Activated T-helper 17 cell treated with anti-CD3 and anti-CD28 coated beads, Interleukin-2, amount 50 U/mL, for 72 hours (primary cell): ENCODE measurements at regions not wholly inside any gene's neighbourhood (a gene's known extent, or its start where the extent isn't known, plus 50 kb on each side); places are given as distances from the start of the nearest gene placed in this dataset.

Experiments used
- ATAC-seq: fragments of 150-1000 bp; cut with Tn5 transposase; replicated peaks from 2 replicates; pipeline ENCODE4 v1.10.0; 2021; ENCODE audit warnings: mild to moderate bottlenecking, moderate library complexity
- H3K27ac Mint-ChIP-seq: one replicate; pipeline ENCODE4 v1.8.0; 2022; ENCODE audit warnings: mixed read lengths
- H3K27me3 Mint-ChIP-seq: one replicate; pipeline ENCODE4 v1.8.0; 2022; ENCODE audit warnings: mixed read lengths
- H3K36me3 Mint-ChIP-seq: one replicate; pipeline ENCODE4 v1.8.0; 2022; ENCODE audit warnings: low read depth, mild to moderate bottlenecking, mixed read lengths
- H3K4me1 Mint-ChIP-seq: one replicate; pipeline ENCODE4 v1.8.0; 2022; ENCODE audit warnings: mixed read lengths
- H3K4me3 Mint-ChIP-seq: one replicate; pipeline ENCODE4 v1.8.0; 2022; ENCODE audit warnings: mild to moderate bottlenecking, mixed read lengths
- H3K9me3 Mint-ChIP-seq: one replicate; pipeline ENCODE4 v1.8.0; 2022; ENCODE audit warnings: mixed read lengths

DNA sequence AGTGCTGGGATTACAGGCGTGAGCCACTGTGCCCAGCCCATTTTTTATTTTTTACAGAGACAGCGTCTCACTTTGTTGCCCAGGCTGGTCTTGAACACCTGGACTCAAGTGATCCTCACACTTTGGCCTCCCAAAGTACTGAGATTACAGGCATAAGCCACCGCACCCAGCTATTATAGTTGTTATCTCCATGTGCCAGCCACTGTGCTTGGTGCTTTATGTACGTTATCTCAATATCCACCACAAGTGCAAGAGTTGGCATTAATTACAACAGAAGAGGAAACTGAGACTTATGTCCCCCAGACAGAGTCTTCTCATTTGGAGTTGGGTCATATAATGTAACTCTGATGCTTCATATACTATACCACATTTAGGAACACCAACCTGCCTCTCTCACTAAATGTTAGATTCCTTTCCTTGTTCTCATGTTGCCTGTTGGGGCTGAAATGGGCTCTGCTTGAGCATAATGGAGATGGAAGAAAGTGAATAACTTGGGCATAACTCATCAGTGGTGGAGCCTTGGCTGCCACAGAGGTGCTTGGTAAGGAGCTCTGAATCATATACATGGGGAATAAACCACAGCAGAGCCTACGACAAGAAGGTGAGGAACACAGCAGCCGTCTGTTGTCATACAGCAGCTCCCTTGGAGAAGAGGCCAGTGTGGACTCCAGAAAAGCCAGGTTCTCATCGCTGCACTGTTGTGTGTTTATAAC is 84.3 kb downstream of the SPRY1 start:
- H3K4me3 Mint-ChIP-seq: no peak overlapping the region
- peaks cover 6% of the 10 kb centered on the region for H3K9me3 Mint-ChIP-seq
- ATAC-seq: peak; percentile 73
- peaks cover 18% of the 10 kb centered on the region for H3K4me1 Mint-ChIP-seq
- no peaks in the 10 kb centered on the region for H3K36me3 Mint-ChIP-seq
- H3K27me3 Mint-ChIP-seq: peaks cover 7% of the 10 kb centered on the region
- no peak overlapping the region for H3K27ac Mint-ChIP-seq

DNA sequence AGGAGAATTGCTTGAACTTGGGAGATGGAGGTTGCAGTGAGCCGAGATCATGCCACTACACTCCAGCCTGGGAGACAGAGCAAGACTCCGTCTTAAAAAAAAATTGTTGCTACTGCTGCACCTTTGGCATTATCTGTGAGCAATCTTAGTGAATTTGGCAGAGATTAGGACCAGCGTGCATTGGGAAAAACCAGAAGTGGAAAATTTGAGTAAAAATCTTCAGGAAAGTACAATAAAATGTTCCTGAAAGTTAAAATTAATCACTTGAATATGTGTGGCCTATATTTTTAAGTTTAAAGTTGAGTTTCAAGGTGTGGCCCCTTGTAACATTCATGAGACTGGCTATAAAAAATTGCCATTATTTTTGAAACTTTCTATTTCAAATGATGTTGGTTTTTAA is 85.1 kb downstream of the SPRY1 start:
- peaks cover 7% of the 10 kb centered on the region for H3K27me3 Mint-ChIP-seq
- H3K27ac Mint-ChIP-seq: no peak overlapping the region
- ATAC-seq: no peak
- H3K9me3 Mint-ChIP-seq: peaks cover 6% of the 10 kb centered on the region
- H3K4me1 Mint-ChIP-seq: peaks cover 18% of the 10 kb centered on the region
- H3K4me3 Mint-ChIP-seq: no peak overlapping the region
- H3K36me3 Mint-ChIP-seq: no peaks in the 10 kb centered on the region

DNA sequence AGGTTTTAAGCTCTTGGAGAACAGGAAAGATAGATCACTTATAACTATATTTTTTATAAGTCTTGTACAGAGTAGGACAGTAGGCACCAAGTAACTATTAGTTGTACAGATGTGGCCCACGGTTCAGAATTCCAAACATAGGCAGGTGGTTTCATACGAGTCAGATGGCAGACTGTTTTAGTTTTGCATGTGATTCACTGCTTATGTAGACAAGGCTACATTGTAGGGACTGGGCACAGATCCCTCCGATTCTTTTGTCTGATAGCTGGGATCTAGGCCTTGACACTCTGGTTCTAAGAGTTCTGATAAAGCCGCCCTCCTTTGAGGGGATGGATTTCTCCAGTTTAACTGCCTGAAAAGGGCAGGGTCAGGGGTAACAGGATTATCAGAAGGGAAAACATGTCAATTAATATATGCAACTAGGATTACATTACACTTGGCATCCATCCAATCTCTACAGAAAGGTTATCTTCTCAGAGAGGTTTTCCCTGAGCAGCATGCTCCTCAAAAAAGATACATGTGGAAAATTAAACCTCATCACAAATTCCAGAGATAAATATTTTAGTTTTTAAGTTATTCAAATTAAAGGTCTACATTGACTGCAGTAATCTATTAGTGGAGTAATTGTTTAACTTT is 87.8 kb downstream of the SPRY1 start:
- no peak for ATAC-seq
- Mint-ChIP-seq H3K9me3 (peaks cover 3% of the 10 kb centered on the region), H3K4me1 (peaks cover 7% of the 10 kb centered on the region), H3K36me3 (no peaks in the 10 kb centered on the region), H3K27ac (no peak overlapping the region), H3K27me3 (peaks cover 3% of the 10 kb centered on the region), H3K4me3 (no peak overlapping the region)

DNA sequence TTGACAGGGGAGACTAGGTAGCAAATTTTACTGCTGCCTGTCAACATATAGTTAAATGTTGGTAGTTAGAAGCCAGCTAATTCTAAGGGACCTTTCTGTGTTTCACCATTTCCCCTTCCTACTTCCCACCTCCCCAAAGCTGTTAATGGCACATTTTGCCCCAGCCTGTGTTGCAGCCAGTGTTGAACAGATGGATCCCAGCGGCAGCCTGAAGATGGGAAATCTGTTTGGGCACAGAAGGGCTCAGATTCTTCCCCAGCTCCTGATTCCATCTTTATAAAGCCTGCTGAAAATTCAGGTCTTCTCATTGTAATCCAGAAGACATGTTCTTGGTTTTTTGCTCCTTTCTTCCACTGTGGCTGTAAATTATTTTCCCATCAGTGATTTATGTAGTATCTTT is 89.0 kb downstream of the SPRY1 start:
- Mint-ChIP-seq H3K27me3 (peaks cover 3% of the 10 kb centered on the region), H3K4me3 (no peak overlapping the region), H3K9me3 (peaks cover 3% of the 10 kb centered on the region), H3K27ac (no peak overlapping the region), H3K4me1 (peaks cover 6% of the 10 kb centered on the region), H3K36me3 (no peaks in the 10 kb centered on the region)
- no peak for ATAC-seq

DNA sequence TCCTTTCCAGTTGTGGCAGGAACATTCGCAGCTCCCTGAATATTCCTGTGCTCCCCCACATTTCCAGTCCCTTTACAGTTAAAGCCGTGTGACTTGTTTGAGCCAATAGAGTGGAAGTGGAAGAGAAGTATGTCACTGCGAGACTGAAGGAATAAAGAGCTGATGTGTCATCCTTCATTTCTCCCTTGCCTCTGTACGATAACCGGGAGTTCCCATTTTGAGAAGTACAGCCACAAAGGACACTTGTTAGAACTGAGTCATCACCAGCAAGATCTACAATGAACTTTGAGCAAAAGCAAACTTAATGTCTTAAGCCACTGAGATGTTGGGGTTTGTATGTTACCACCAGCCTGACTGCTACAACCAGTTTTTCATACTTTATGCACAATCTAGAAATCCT is 92.3 kb downstream of the SPRY1 start:
- Mint-ChIP-seq H3K36me3 (no peaks in the 10 kb centered on the region), H3K27me3 (peaks cover 7% of the 10 kb centered on the region), H3K9me3 (peaks cover 5% of the 10 kb centered on the region), H3K27ac (no peak overlapping the region), H3K4me1 (peaks cover 6% of the 10 kb centered on the region), H3K4me3 (no peak overlapping the region)
- ATAC-seq: peak; percentile 98

DNA sequence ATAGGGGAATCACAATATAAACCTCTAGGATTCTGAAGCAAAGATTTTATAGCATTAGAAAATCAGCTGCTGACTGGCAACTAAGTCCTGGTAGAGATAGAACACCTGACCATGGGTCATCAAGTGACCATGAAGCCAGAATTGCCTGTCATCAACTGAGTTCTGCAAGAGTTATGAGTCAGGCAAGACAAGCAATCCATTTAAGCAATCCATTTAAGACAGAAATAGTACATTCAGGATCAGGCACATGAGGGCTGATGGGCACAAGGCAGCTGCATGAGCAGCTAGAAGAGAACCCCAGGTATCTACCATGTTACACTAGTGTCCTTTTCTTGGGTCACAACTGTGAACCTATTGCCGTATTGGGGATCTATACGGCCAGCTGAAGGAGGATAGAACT is 98.9 kb downstream of the SPRY1 start:
- no peak for ATAC-seq
- Mint-ChIP-seq H3K36me3 (no peaks in the 10 kb centered on the region), H3K4me3 (no peak overlapping the region), H3K4me1 (no peaks in the 10 kb centered on the region), H3K27me3 (peaks cover 14% of the 10 kb centered on the region), H3K9me3 (peaks cover 7% of the 10 kb centered on the region), H3K27ac (no peak overlapping the region)

DNA sequence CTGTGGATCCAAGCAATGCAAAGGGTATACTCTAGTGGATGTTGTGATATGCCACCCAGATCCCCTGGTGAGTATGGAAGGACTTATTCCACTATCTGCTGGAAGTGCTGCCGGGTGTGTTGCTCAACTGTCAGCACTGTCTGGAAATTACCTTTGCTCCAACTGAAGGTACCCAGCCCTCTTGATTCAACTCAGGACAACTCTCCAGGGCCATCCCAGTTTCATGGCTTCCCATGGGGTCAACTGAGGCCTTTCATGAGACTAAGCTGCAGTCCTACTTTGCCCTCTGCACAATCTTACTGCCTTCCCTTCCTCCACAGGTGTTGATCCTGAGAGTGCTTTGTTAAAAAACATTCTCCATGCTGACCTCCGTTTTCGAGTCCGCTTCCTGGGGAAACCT is 99.8 kb downstream of the SPRY1 start:
- no peak for ATAC-seq
- Mint-ChIP-seq H3K9me3 (peaks cover 8% of the 10 kb centered on the region), H3K27ac (no peak overlapping the region), H3K4me3 (no peak overlapping the region), H3K36me3 (no peaks in the 10 kb centered on the region), H3K27me3 (peaks cover 14% of the 10 kb centered on the region), H3K4me1 (no peaks in the 10 kb centered on the region)

DNA sequence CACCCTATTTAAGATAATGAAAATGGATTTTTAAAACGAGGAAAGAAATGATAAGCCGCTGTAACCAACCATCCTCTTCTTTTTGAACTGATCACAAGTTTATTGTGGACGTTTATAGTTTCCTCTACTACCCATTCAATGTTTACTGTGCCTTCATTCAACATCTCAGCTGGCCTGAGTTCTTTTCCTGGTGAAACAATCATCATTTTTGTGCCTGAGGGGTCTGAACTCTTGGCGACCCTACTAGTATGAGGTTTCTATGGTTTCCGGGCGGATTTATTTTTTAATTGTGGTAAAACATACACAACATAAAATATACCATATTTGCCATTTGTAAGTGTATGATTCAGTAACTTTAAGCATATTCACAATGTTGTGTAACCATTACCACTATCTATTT is 100.7 kb downstream of the SPRY1 start:
- peaks cover 13% of the 10 kb centered on the region for H3K27me3 Mint-ChIP-seq
- no peak for ATAC-seq
- peaks cover 8% of the 10 kb centered on the region for H3K9me3 Mint-ChIP-seq
- H3K27ac Mint-ChIP-seq: no peak overlapping the region
- no peak overlapping the region for H3K4me3 Mint-ChIP-seq
- no peaks in the 10 kb centered on the region for H3K36me3 Mint-ChIP-seq
- no peaks in the 10 kb centered on the region for H3K4me1 Mint-ChIP-seq

DNA sequence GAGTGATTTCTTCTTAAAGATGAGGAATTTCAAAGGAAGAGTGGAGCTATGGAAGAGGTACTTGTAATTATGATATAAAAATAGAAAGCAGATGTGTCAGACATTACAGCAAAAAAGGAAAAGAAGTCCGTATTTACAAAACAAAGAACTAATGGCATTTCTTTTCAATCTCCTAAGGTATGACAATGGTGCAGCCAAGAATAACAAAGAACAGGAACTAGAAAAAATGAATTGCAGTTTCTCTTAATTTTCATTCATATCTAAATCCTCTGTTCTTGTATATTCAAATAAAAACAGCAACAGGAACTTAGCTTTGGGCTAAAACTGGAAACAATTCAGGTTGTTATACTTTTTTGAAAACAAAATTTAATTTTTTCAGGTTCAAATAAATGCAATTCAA is 105.1 kb downstream of the SPRY1 start:
- Mint-ChIP-seq H3K36me3 (no peaks in the 10 kb centered on the region), H3K9me3 (peaks cover 3% of the 10 kb centered on the region), H3K27ac (no peak overlapping the region), H3K4me1 (peaks cover 9% of the 10 kb centered on the region), H3K27me3 (peaks cover 19% of the 10 kb centered on the region), H3K4me3 (no peak overlapping the region)
- no peak for ATAC-seq

DNA sequence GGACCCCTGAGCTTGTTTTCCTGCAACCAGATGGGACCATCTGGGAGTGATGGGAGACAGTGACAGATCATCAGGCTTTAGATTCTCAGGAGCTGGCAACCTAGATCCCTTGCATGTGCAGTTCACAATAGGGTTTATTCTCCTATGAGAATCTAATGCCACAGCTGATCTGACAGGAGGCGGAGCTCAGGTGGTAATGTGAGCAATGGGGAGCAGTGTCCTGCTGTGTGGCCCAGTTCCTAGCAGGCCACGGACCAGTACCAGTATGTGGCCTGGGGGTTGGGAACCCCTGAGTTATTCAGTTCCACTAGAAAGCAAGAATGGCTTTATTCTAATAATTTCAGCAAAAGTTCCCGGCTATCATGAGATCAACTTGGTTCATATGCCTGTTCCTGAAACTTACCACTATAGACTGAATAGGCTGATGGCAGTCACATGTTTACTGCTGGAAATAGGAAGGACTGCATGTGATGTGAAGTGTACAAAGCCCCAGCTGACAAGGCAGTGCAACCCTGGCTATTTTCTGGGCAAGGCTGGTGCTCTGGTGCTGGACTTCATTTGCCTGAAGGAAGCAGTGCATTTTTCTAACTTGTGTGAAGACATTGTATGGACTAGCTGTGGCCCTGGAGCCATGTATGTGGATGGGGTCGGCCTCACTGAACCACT is 107.2 kb downstream of the SPRY1 start:
- Mint-ChIP-seq H3K4me1 (peaks cover 9% of the 10 kb centered on the region), H3K4me3 (no peak overlapping the region), H3K27me3 (peaks cover 19% of the 10 kb centered on the region), H3K9me3 (peaks cover 3% of the 10 kb centered on the region), H3K36me3 (no peaks in the 10 kb centered on the region), H3K27ac (no peak overlapping the region)
- no peak for ATAC-seq

DNA sequence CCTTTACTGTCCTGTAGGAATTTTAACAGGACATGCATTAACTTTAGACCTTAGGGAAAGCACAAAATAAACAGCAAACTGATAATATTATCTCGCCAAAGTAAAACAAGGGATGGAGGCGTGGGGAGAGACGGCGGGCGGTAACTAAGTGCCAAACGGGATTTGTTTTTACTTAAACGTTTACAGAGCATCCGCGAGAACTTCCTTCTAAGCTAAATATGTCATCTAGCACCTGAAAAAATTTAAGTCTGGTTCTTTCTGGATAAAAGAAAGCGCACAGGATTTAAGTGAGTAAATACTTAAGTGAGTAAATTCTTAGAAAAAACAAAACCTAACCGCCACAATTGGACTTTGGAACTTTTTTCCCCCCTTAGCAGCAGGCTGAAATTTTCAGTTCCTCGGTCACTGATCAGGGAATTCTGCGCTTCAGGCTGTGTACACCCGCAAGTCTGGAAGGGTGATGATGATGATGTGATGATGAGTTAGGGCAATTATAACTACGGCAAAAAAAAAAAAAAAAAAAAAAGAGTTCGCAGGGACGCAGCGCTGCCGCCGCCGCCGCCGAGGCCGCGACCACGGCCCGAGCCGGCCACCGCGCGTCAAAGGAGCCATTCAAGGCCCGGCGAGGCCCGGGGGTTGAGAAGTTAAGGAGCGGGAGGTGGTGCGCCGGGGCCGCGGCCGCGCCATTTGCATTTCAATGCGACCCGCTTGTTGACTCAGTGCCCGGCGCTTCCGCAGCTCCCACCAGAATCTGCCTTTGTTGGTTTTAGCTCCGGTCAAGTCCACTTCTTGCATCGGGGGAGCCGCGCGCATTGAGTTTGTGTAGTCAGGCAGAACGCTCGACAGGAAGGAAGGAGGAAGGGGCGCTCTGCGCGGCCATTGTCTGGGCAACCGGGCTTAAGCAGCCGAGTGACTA is 108.8 kb downstream of the SPRY1 start:
- H3K27me3 Mint-ChIP-seq: peaks cover 19% of the 10 kb centered on the region
- no peaks in the 10 kb centered on the region for H3K36me3 Mint-ChIP-seq
- H3K27ac Mint-ChIP-seq: no peak overlapping the region
- peaks cover 9% of the 10 kb centered on the region for H3K4me1 Mint-ChIP-seq
- ATAC-seq: peak; percentile 42
- peaks cover 3% of the 10 kb centered on the region for H3K9me3 Mint-ChIP-seq
- H3K4me3 Mint-ChIP-seq: peak overlapping the region; percentile 72

DNA sequence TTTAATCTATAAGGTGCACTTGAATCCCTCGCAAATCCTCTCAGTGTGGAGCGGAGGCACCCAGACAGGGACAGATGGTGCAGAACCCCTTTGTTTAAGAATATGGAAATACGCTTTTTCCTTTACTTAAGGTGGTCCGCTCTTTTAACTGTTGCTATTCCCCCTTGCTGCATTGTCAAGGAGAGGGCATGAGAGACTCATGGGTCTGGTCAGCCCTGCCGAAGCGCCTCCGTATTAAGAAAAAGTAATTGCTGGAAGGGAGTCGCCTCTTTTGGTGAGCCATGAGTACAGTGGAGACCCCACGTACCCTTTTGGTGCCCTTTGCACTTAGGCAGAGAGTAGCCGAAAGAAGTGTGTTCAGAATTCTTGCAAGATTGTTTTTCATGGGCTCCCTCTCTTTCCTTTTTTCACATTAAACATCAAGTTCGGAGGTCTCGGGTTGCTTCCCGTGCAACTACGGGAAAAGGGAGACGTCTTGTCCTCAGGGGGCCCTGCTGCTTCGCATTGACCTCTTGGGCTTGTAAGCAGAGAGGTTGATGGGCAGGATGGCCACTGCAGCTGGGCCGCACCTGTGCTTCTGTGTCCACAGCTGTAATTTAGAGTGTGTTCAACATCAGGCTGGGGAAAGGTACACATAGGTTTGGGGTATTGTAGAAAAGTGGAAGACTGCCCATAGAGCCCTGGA is 109.6 kb downstream of the SPRY1 start:
- H3K27ac Mint-ChIP-seq: no peak overlapping the region
- peaks cover 9% of the 10 kb centered on the region for H3K4me1 Mint-ChIP-seq
- no peak for ATAC-seq

DNA sequence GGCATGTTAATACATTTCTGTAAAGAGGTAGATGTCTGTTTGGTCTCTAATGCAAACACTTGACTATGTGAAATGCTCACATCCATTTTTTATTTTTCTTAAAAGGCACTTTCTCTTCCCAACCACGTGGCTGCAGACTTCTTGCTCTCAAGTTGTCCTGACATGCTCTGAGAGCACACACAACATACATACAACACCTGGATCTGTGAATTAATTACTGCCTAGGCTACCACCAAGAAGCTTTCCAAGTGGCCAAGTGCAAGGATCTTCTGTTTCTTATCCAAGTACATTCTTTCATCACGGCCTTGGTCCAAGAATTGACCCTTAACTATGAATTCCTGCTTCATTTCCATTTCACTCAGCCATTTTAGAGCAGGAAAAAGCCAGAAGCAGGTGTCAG is 110.8 kb downstream of the SPRY1 start:
- peaks cover 19% of the 10 kb centered on the region for H3K27me3 Mint-ChIP-seq
- no peak overlapping the region for H3K4me3 Mint-ChIP-seq
- no peak for ATAC-seq
- no peak overlapping the region for H3K27ac Mint-ChIP-seq
- no peaks in the 10 kb centered on the region for H3K36me3 Mint-ChIP-seq
- peaks cover 9% of the 10 kb centered on the region for H3K4me1 Mint-ChIP-seq
- H3K9me3 Mint-ChIP-seq: no peaks in the 10 kb centered on the region

More for the DNA sequence above, 109.6 kb downstream of the SPRY1 start:
- no peaks in the 10 kb centered on the region for H3K9me3 Mint-ChIP-seq
- no peaks in the 10 kb centered on the region for H3K36me3 Mint-ChIP-seq
- peak overlapping the region; percentile 72 for H3K4me3 Mint-ChIP-seq
- H3K27me3 Mint-ChIP-seq: peaks cover 19% of the 10 kb centered on the region

DNA sequence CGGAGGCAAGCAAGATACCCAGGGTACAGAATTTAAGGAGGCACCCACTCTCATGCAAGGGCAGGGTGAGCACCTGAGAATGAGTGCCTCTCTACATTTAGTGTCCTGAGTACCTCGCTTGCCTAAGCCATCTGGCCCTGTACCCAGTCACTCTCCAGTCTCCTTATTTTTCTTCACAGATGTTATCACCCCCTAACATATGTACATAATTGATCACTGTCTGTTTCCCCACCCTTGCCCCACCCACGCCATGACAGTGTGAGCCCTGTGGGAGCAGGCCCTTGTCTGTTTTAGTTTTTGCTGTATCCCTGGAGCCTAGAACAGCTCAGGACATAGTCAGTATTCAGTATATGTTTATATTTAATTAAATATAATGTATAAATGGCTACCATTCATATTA is 113.6 kb downstream of the SPRY1 start:
- Mint-ChIP-seq H3K36me3 (no peaks in the 10 kb centered on the region), H3K4me1 (peaks cover 7% of the 10 kb centered on the region), H3K27ac (no peak overlapping the region), H3K9me3 (no peaks in the 10 kb centered on the region), H3K27me3 (peaks cover 24% of the 10 kb centered on the region), H3K4me3 (no peak overlapping the region)
- no peak for ATAC-seq
